ENCODE measurements at regions not wholly inside any gene's neighbourhood (a gene's known extent, or its start where the extent isn't known, plus 50 kb on each side); places are given as distances from the start of the nearest gene placed in this dataset.

GRCh38 chr5:120958877-120959485 lies 494.9 kb downstream of the PRR16 start:
- no peaks in the 10 kb centered on the region for H3K27me3 ChIP-seq (ENCODE audit: insufficient read depth in 3 of 3, low read length in 2 of 3)
- ATAC-seq: no peak

GRCh38 chr5:120960510-120960909 lies 496.4 kb downstream of the PRR16 start:
- Histone ChIP-seq H3K36me3 (ENCODE audit: insufficient read depth in 1 of 2, low read depth in 1 of 2) (no peaks in the 10 kb centered on the region), H3K4me1 (no peaks in the 10 kb centered on the region), H3K9me3 (peaks cover 2% of the 10 kb centered on the region), H3K27me3 (ENCODE audit: insufficient read depth in 3 of 3, low read length in 2 of 3) (no peaks in the 10 kb centered on the region), H3K27ac (no peak overlapping the region), H3K4me3 (no peak overlapping the region)
- TF ChIP-seq CTCF (IDR thresholded peaks at IDR 0.05): no peak
- DNase-seq: no peak
- intact Hi-C loops (cut with DNase I): no loop called here
- 96 to 100% (median 100%) methylated on average over 1 of the region's 1 CpG for WGBS, 3 donors
- no peak for ATAC-seq

More at GRCh38 chr5:120958877-120959485, 494.9 kb downstream of the PRR16 start:
- H3K36me3 ChIP-seq (ENCODE audit: insufficient read depth in 1 of 2, low read depth in 1 of 2): no peaks in the 10 kb centered on the region
- no peak overlapping the region for H3K27ac ChIP-seq
- H3K4me1 ChIP-seq: no peaks in the 10 kb centered on the region
- TF ChIP-seq CTCF (IDR thresholded peaks at IDR 0.05): no peak
- H3K4me3 ChIP-seq: no peak overlapping the region
- intact Hi-C loops (cut with DNase I): no loop called here
- WGBS, 3 donors: 69 to 87% (median 84%) methylated on average over 7 of the region's 7 CpGs
- no peak for DNase-seq
- H3K9me3 ChIP-seq: peaks cover 4% of the 10 kb centered on the region

DNA sequence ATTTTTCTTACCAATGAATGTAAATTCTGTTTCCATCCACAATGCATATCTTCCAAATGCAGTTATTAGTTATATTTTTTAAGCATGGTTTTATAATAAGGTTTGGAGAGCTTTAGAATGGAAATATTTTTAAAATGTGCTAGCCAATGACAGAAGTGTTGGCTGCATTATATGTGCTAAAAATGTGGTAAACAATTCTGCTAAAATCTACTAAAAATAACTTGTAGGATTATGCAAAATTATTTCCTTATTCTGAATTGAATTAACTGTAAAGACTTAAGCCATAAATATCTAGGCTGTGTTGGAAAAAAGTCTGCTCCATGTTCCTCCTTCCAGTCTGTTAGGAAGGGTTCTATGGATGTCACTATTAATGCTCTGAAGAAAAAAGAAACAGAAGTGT lies 503.3 kb downstream of the PRR16 start:
- Histone ChIP-seq H3K27ac (no peak overlapping the region), H3K27me3 (ENCODE audit: insufficient read depth in 3 of 3, low read length in 2 of 3) (no peaks in the 10 kb centered on the region), H3K4me3 (no peak overlapping the region), H3K36me3 (ENCODE audit: insufficient read depth in 1 of 2, low read depth in 1 of 2) (no peaks in the 10 kb centered on the region), H3K4me1 (no peaks in the 10 kb centered on the region), H3K9me3 (no peaks in the 10 kb centered on the region)
- ATAC-seq (no peak), DNase-seq (no peak)
- intact Hi-C loops (cut with DNase I): no loop called here
- TF ChIP-seq CTCF (IDR thresholded peaks at IDR 0.05): no peak

DNA sequence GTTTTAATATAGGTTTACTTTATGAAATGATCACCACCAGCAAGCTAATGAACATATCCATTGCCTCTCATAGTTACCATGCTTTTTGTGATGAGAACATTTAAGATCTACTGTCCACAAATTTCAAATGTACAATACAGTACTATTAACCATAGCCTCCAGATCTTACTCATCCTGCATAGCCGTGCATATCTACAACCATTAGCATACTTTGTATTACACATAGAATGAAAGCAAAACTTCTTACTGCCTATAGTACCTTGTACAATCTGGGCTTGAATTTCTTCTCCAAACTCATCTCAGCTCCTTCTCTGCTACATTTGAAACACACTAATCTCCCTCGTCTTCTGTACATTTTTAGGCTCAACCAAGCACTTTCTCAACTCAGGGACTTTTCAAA lies 510.6 kb downstream of the PRR16 start:
- Histone ChIP-seq H3K4me1 (no peaks in the 10 kb centered on the region), H3K4me3 (no peak overlapping the region), H3K27ac (no peak overlapping the region), H3K9me3 (no peaks in the 10 kb centered on the region), H3K36me3 (ENCODE audit: insufficient read depth in 1 of 2, low read depth in 1 of 2) (no peaks in the 10 kb centered on the region), H3K27me3 (ENCODE audit: insufficient read depth in 3 of 3, low read length in 2 of 3) (no peaks in the 10 kb centered on the region)
- ATAC-seq: no peak
- intact Hi-C loops (cut with DNase I): no loop called here
- no peak for TF ChIP-seq CTCF (IDR thresholded peaks at IDR 0.05)
- no peak for DNase-seq
- WGBS, 3 donors: 75 to 82% (median 75%) methylated on average over 2 of the region's 2 CpGs

DNA sequence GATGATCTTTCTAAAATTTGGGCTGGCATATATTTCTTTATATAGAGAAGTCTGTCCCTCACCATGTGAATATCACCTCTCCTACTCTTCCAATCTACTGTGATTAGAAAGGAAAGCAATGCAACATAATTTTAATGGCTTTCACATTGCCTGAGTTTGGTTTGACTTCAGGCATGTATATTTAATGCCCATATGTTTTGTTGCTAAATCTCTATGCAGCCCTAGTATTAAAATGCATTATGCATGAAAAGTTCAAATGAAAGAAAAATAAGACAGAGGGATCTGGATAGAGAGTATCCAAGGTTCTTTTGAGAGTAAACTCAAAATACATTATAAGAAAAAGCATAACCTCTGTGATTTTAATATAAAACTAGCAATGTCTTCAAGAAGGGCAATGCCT lies 518.3 kb downstream of the PRR16 start:
- Histone ChIP-seq H3K36me3 (ENCODE audit: insufficient read depth in 1 of 2, low read depth in 1 of 2) (no peaks in the 10 kb centered on the region), H3K27me3 (ENCODE audit: insufficient read depth in 3 of 3, low read length in 2 of 3) (no peaks in the 10 kb centered on the region), H3K27ac (no peak overlapping the region), H3K9me3 (no peaks in the 10 kb centered on the region), H3K4me1 (no peaks in the 10 kb centered on the region), H3K4me3 (no peak overlapping the region)
- intact Hi-C loops (cut with DNase I): no loop called here
- no peak for TF ChIP-seq CTCF (IDR thresholded peaks at IDR 0.05)
- DNase-seq (no peak), ATAC-seq (no peak)

Data from psoas muscle (tissue), 7 donors.